Esophagus squamous epithelium (tissue), 5 donors: ENCODE measurements at regions not wholly inside any gene's neighbourhood (a gene's known extent, or its start where the extent isn't known, plus 50 kb on each side); places are given as distances from the start of the nearest gene placed in this dataset.
"Not testable (repeated sequence)": the region's sequence is repeated elsewhere in the genome, so short reads cannot be mapped to it uniquely, and the experiment has no call there.

ENCODE experiments used
- DNase-seq: peaks from one replicate; lab custom pipeline; 2025; lab: John Stamatoyannopoulos, UW
- H3K27ac ChIP-seq, 4 donors: fragments of 200-600 bp; sonication (generic); one replicate each; pipeline ENCODE4 v1.5.1; 2016 to 2019; ENCODE audit warnings: mild to moderate bottlenecking in 1 of 4
- H3K27me3 ChIP-seq, 4 donors: fragments of 200-600 bp; sonication (generic); 1 replicate in 3 of 4; 2 replicates in 1 of 4; pipeline versions ENCODE4 v1.5.1 to v1.6.0; 2017 to 2021; ENCODE audit warnings: antibody characterized with exemption in 1 of 4
- H3K36me3 ChIP-seq, 3 donors: fragments of 200-600 bp; sonication (generic); one replicate each; pipeline ENCODE4 v1.5.1; 2016 to 2019
- H3K4me1 ChIP-seq, 3 donors: fragments of 200-600 bp; sonication (generic); one replicate each; pipeline ENCODE4 v1.5.1; 2017 to 2019
- H3K4me3 ChIP-seq, 4 donors: fragments of 200-600 bp; sonication (generic); 1 replicate in 3 of 4; 2 replicates in 1 of 4; pipeline ENCODE4 v1.5.1; 2016 to 2019; ENCODE audit warnings: mild to moderate bottlenecking in 2 of 4, moderate library complexity in 1 of 4
- H3K9me3 ChIP-seq, 3 donors: fragments of 200-600 bp; sonication (generic); one replicate each; pipeline ENCODE4 v1.5.1; 2016 to 2019
- CTCF ChIP-seq, 6 experiments: fragments of 450-650 bp in 4 of 6; fragments of 200-600 bp in 2 of 6; sonication (generic) in 2 of 6; IDR thresholded peaks; one replicate each; pipeline ENCODE4 v1.5.1; 2016 to 2019; ENCODE audit warnings: antibody characterized with exemption in 6 of 6, mild to moderate bottlenecking in 4 of 6, moderate library complexity in 4 of 6
- POLR2A ChIP-seq, 4 donors: fragments of 450-650 bp; IDR thresholded peaks; one replicate each; pipeline ENCODE4 v1.6.1; 2017; ENCODE audit warnings: antibody characterized with exemption in 4 of 4, mild to moderate bottlenecking in 4 of 4, moderate library complexity in 3 of 4
- WGBS, 2 donors: methylation state at CpG; one replicate each; pipeline ENCODE4 v1.1.5; 2018; 5-methylcytosine and 5-hydroxymethylcytosine counted together
- intact Hi-C: fragments of 100-400 bp; cut with DNase I; formaldehyde crosslinking; loops from one replicate; pipeline ENCODE4 v1.15.0; 2022
- donor health status: DM: yes; HTN: yes; CAD: no.

GRCh38 chr4:45477311-45477733 lies 646.5 kb downstream of the GABRG1 start:
- Histone ChIP-seq H3K36me3 (no peaks in the 10 kb centered on the region), H3K27ac (no peak overlapping the region), H3K9me3 (peaks cover 0 to 9% (median 9%) of the 10 kb centered on the region in 3 donors), H3K4me1 (no peaks in the 10 kb centered on the region), H3K27me3 (no peaks in the 10 kb centered on the region), H3K4me3 (no peak overlapping the region)
- 92% methylated on average over 9 of the region's 25 CpGs; no CpG with 5 or more reads in 1 of the 2 donors for WGBS, 2 donors
- intact Hi-C loops: no loop called here
- no peak for DNase-seq
- TF ChIP-seq CTCF (IDR thresholded peaks at IDR 0.05): no peak
- TF ChIP-seq POLR2A (IDR thresholded peaks at IDR 0.05): no peak

GRCh38 chr4:45475548-45475947 lies 648.3 kb downstream of the GABRG1 start:
- Histone ChIP-seq H3K27ac (no peak overlapping the region), H3K4me3 (no peak overlapping the region), H3K36me3 (no peaks in the 10 kb centered on the region), H3K27me3 (no peaks in the 10 kb centered on the region), H3K4me1 (no peaks in the 10 kb centered on the region), H3K9me3 (peaks cover 0 to 22% (median 9%) of the 10 kb centered on the region in 3 donors)
- WGBS, 2 donors: 62 to 63% methylated on average over 1 to 2 of the region's 2 CpGs
- no peak for DNase-seq
- no peak for TF ChIP-seq POLR2A (IDR thresholded peaks at IDR 0.05)
- no peak for TF ChIP-seq CTCF (IDR thresholded peaks at IDR 0.05)
- intact Hi-C loops: no loop called here

GRCh38 chr4:45472490-45472889 lies 651.4 kb downstream of the GABRG1 start:
- Histone ChIP-seq H3K4me1 (no peaks in the 10 kb centered on the region), H3K27me3 (no peaks in the 10 kb centered on the region), H3K4me3 (no peak overlapping the region), H3K27ac (no peak overlapping the region), H3K36me3 (no peaks in the 10 kb centered on the region), H3K9me3 (peaks cover 0 to 19% (median 6%) of the 10 kb centered on the region in 3 donors)
- 53 to 63% methylated on average over 2 to 3 of the region's 3 CpGs for WGBS, 2 donors
- intact Hi-C loops: no loop called here
- DNase-seq: no peak
- TF ChIP-seq CTCF (IDR thresholded peaks at IDR 0.05) (no peak), POLR2A (IDR thresholded peaks at IDR 0.05) (no peak)

- 100% methylated on average over 2 to 3 of the region's 4 CpGs for WGBS, 2 donors
- Histone ChIP-seq H3K4me3 (no peak overlapping the region), H3K4me1 (no peaks in the 10 kb centered on the region), H3K27me3 (no peaks in the 10 kb centered on the region), H3K9me3 (peaks cover 0 to 14% (median 0%) of the 10 kb centered on the region in 3 donors), H3K27ac (no peak overlapping the region), H3K36me3 (no peaks in the 10 kb centered on the region)
- TF ChIP-seq POLR2A (IDR thresholded peaks at IDR 0.05) (no peak), CTCF (IDR thresholded peaks at IDR 0.05) (no peak)
- DNase-seq: no peak
- intact Hi-C loops: no loop called here
Measured at GRCh38 chr4:45471335-45471734, 652.5 kb downstream of the GABRG1 start.

DNA sequence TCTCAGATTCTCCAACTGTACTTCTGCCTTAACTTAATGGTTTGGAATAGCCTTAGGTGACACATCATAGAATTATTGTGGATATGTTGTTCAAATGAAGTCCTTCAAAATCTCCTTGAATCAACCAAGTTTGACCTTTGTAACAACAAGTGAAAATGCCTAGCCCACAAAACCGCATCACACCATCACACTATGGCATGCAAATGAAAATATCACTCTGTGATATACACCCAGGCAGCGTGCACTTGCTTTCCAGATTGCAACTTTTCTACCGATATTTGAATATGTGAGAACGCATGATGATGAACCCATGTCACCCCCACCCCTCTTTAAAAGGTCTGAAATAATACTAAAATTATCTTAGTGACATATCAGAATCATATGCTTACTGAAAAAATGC lies 656.7 kb downstream of the GABRG1 start:
- 75 to 77% methylated on average over 4 of the region's 4 CpGs for WGBS, 2 donors
- no peak for TF ChIP-seq POLR2A (IDR thresholded peaks at IDR 0.05)
- TF ChIP-seq CTCF (IDR thresholded peaks at IDR 0.05): no peak
- intact Hi-C loops: loop anchor here (10.0 kb wide), 1 partner anchor 868 kb away; no protein-coding TSS in a partner anchor
- no peak overlapping the region for H3K4me3 ChIP-seq
- no peak for DNase-seq
- H3K36me3 ChIP-seq: no peaks in the 10 kb centered on the region
- peaks cover 0 to 11% (median 0%) of the 10 kb centered on the region in 3 donors for H3K9me3 ChIP-seq
- H3K4me1 ChIP-seq: no peaks in the 10 kb centered on the region
- no peak overlapping the region for H3K27ac ChIP-seq
- no peaks in the 10 kb centered on the region for H3K27me3 ChIP-seq

DNA sequence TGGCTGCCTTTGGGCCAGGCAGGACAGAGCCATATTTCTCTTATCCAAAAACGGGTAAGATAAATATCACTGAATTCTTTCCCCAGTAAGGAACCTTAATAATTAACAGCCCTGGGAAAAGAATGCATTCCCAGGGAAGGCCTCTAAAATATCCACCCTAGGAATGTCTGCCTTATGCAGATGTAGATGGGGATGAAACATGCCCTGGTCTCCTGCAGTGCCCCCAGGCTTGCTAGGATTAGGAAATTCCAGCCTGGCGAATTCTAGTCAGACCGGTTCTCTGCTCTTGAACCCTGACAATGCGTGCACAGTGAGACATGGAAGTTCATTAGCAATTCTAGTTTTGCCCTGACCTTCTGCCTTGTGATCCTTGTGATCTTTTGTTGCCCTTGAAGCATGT lies 663.7 kb downstream of the GABRG1 start:
- not testable (repeated sequence) for H3K4me1 ChIP-seq
- 67 to 75% methylated on average over 4 of the region's 4 CpGs for WGBS, 2 donors

More for the DNA sequence above, 663.7 kb downstream of the GABRG1 start:
- H3K4me3 ChIP-seq, H3K27me3 ChIP-seq, DNase-seq, H3K36me3 ChIP-seq, H3K27ac ChIP-seq: not testable (repeated sequence)
- intact Hi-C loops: loop anchor here (10.0 kb wide), 1 partner anchor 875 kb away; no protein-coding TSS in a partner anchor
- H3K9me3 ChIP-seq: peaks cover 0 to 16% (median 0%) of the 10 kb centered on the region in 3 donors
